ENCODE measurements at regions not wholly inside any gene's neighbourhood (a gene's known extent, or its start where the extent isn't known, plus 50 kb on each side); places are given as distances from the start of the nearest gene placed in this dataset.

- TF ChIP-seq ZBTB26 (tag by site-specific recombination; optimal IDR thresholded peaks at IDR 0.05) (no peak), ZBTB17 (tag by site-specific recombination; IDR thresholded peaks at IDR 0.05) (no peak), BCL11A (tag by site-specific recombination; IDR thresholded peaks at IDR 0.05; ENCODE audit: low read depth) (no peak), PRDM10 (tag by site-specific recombination; IDR thresholded peaks at IDR 0.05) (no peak), ZNF785 (tag by site-specific recombination; IDR thresholded peaks at IDR 0.05) (no peak), SALL2 (tag by site-specific recombination; IDR thresholded peaks at IDR 0.05; ENCODE audit: borderline replicate concordance) (no peak), ZSCAN30 (tag by site-specific recombination; IDR thresholded peaks at IDR 0.05) (no peak), ZBTB10 (tag by site-specific recombination; IDR thresholded peaks at IDR 0.05) (no peak), ZNF623 (tag by site-specific recombination; IDR thresholded peaks at IDR 0.05) (no peak), HOXC10 (CRISPR knock-in tag; IDR thresholded peaks at IDR 0.05) (no peak), ZBTB49 (tag by site-specific recombination; IDR thresholded peaks at IDR 0.05; ENCODE audit: low read depth) (no peak), SP7 (tag by site-specific recombination; IDR thresholded peaks at IDR 0.05) (no peak), KLF9 (tag by site-specific recombination; IDR thresholded peaks at IDR 0.05; ENCODE audit: low read depth) (no peak)
Observed at GRCh38 chr4:155572106-155572703, 94.4 kb upstream of the GUCY1A1 start (continued).

GRCh38 chr4:155571184-155571944, 95.3 kb upstream of the GUCY1A1 start:
- H3K36me3 ChIP-seq (ENCODE audit: control insufficient read depth in 2 of 2, insufficient read depth in 1 of 2, low read length in 2 of 2) = no peaks in the 10 kb centered on the region
- H3K4me3 ChIP-seq (ENCODE audit: low read depth, low read length) = no peak overlapping the region
- ChIA-PET POLR2A (no interaction called here), CTCF (no interaction called here)
- H3K27ac ChIP-seq (ENCODE audit: extremely low read depth, low read depth, low read length) = no peak overlapping the region
- H3K4me1 ChIP-seq (ENCODE audit: control insufficient read depth, insufficient read depth, low read length) = no peaks in the 10 kb centered on the region
- no peaks in the 10 kb centered on the region for H3K9me3 ChIP-seq (ENCODE audit: control insufficient read depth, insufficient read depth, low read depth, low read length)
- TF ChIP-seq ZNF121 (tag by site-specific recombination; IDR thresholded peaks at IDR 0.05) = no peak
- TF ChIP-seq ZNF324 (tag by site-specific recombination; IDR thresholded peaks at IDR 0.05) = no peak
- TF ChIP-seq ZNF626 (tag by site-specific recombination; IDR thresholded peaks at IDR 0.05) = no peak
- no peak for TF ChIP-seq KLF10 (tag by site-specific recombination; IDR thresholded peaks at IDR 0.05)
- TF ChIP-seq ZNF175 (tag by site-specific recombination; IDR thresholded peaks at IDR 0.05) = no peak
- TF ChIP-seq INSM2 (tag by site-specific recombination; IDR thresholded peaks at IDR 0.05) = no peak
- no peak for TF ChIP-seq ZNF341 (tag by site-specific recombination; IDR thresholded peaks at IDR 0.05; ENCODE audit: low read depth)
- no peak for TF ChIP-seq ZBTB21 (tag by site-specific recombination; IDR thresholded peaks at IDR 0.05)
- no peak for TF ChIP-seq ZNF521 (tag by site-specific recombination; IDR thresholded peaks at IDR 0.05)
- no peak for TF ChIP-seq ZNF211 (tag by site-specific recombination; IDR thresholded peaks at IDR 0.05; ENCODE audit: low read depth)
- no peak for TF ChIP-seq ZNF76 (tag by site-specific recombination; IDR thresholded peaks at IDR 0.05; ENCODE audit: borderline replicate concordance, low read depth)
- no peak for TF ChIP-seq ZNF354C (tag by site-specific recombination; IDR thresholded peaks at IDR 0.05; ENCODE audit: borderline replicate concordance, low read depth)

Data from HEK293 (cell line).